Esophagus squamous epithelium (tissue), 5 donors: ENCODE measurements at regions not wholly inside any gene's neighbourhood (a gene's known extent, or its start where the extent isn't known, plus 50 kb on each side); places are given as distances from the start of the nearest gene placed in this dataset.

ENCODE experiments used
- DNase-seq: peaks from one replicate; lab custom pipeline; 2025; lab: John Stamatoyannopoulos, UW
- H3K27ac ChIP-seq, 4 donors: fragments of 200-600 bp; sonication (generic); one replicate each; pipeline ENCODE4 v1.5.1; 2016 to 2019; ENCODE audit warnings: mild to moderate bottlenecking in 1 of 4
- H3K27me3 ChIP-seq, 4 donors: fragments of 200-600 bp; sonication (generic); 1 replicate in 3 of 4; 2 replicates in 1 of 4; pipeline versions ENCODE4 v1.5.1 to v1.6.0; 2017 to 2021; ENCODE audit warnings: antibody characterized with exemption in 1 of 4
- H3K36me3 ChIP-seq, 3 donors: fragments of 200-600 bp; sonication (generic); one replicate each; pipeline ENCODE4 v1.5.1; 2016 to 2019
- H3K4me1 ChIP-seq, 3 donors: fragments of 200-600 bp; sonication (generic); one replicate each; pipeline ENCODE4 v1.5.1; 2017 to 2019
- H3K4me3 ChIP-seq, 4 donors: fragments of 200-600 bp; sonication (generic); 1 replicate in 3 of 4; 2 replicates in 1 of 4; pipeline ENCODE4 v1.5.1; 2016 to 2019; ENCODE audit warnings: mild to moderate bottlenecking in 2 of 4, moderate library complexity in 1 of 4
- H3K9me3 ChIP-seq, 3 donors: fragments of 200-600 bp; sonication (generic); one replicate each; pipeline ENCODE4 v1.5.1; 2016 to 2019
- POLR2A ChIP-seq, 4 donors: fragments of 450-650 bp; IDR thresholded peaks; one replicate each; pipeline ENCODE4 v1.6.1; 2017; ENCODE audit warnings: antibody characterized with exemption in 4 of 4, mild to moderate bottlenecking in 4 of 4, moderate library complexity in 3 of 4
- WGBS, 2 donors: methylation state at CpG; one replicate each; pipeline ENCODE4 v1.1.5; 2018; 5-methylcytosine and 5-hydroxymethylcytosine counted together
- intact Hi-C: fragments of 100-400 bp; cut with DNase I; formaldehyde crosslinking; loops from one replicate; pipeline ENCODE4 v1.15.0; 2022
- TF ChIP-seq, protein P1 (sequence below), 6 experiments: fragments of 450-650 bp in 4 of 6; fragments of 200-600 bp in 2 of 6; sonication (generic) in 2 of 6; IDR thresholded peaks; one replicate each; pipeline ENCODE4 v1.5.1; 2016 to 2019; ENCODE audit warnings: antibody characterized with exemption in 6 of 6, mild to moderate bottlenecking in 4 of 6, moderate library complexity in 4 of 6
- donor health status: DM: yes; HTN: yes; CAD: no.

DNA sequence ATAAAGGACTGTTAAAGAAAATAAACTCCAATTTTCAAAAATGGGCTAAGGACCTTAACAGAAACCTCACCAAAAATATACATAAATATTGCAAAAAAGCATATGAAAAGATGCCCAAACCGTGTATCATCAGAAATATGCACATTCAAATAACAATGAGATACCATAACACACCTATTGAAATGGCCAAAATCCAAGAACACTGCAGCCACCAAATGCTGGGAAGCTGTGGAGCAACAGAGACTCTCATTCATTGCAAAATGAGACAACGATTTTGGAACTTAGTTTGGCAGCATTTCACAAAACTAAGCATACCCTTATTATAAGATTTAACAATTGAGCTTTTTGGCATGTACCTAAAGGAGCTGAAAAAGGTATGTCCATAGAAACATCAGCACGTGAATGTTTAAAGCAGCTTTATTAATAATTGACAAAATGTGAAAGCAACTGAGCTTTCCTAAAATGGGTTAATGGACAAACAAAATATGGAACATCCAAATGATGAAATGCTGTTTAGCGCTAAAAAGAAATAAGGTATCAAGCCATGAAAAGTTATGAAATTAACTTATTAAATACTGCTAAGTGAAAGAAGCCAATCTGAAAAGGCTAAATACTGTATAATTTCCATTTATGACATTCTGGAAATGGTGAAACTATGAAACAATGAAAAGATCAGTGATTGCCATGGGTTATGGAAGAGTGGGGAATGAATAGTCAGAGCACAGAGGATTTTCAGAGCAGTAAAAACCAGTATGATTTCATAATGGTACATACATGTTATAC, 592.6 kb upstream of the ADGRB3 start:
- DNase-seq: no peak
- TF ChIP-seq, protein P1, sequence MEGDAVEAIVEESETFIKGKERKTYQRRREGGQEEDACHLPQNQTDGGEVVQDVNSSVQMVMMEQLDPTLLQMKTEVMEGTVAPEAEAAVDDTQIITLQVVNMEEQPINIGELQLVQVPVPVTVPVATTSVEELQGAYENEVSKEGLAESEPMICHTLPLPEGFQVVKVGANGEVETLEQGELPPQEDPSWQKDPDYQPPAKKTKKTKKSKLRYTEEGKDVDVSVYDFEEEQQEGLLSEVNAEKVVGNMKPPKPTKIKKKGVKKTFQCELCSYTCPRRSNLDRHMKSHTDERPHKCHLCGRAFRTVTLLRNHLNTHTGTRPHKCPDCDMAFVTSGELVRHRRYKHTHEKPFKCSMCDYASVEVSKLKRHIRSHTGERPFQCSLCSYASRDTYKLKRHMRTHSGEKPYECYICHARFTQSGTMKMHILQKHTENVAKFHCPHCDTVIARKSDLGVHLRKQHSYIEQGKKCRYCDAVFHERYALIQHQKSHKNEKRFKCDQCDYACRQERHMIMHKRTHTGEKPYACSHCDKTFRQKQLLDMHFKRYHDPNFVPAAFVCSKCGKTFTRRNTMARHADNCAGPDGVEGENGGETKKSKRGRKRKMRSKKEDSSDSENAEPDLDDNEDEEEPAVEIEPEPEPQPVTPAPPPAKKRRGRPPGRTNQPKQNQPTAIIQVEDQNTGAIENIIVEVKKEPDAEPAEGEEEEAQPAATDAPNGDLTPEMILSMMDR (IDR thresholded peaks at IDR 0.05): no peak
- TF ChIP-seq POLR2A (IDR thresholded peaks at IDR 0.05): no peak
- Histone ChIP-seq H3K4me3 (no peak overlapping the region), H3K4me1 (no peaks in the 10 kb centered on the region), H3K9me3 (peaks cover 0 to 5% (median 4%) of the 10 kb centered on the region in 3 donors), H3K27me3 (no peaks in the 10 kb centered on the region), H3K36me3 (no peaks in the 10 kb centered on the region), H3K27ac (no peak overlapping the region)
- WGBS, 2 donors: 42 to 52% methylated on average over 4 of the region's 4 CpGs
- intact Hi-C loops: no loop called here

DNA sequence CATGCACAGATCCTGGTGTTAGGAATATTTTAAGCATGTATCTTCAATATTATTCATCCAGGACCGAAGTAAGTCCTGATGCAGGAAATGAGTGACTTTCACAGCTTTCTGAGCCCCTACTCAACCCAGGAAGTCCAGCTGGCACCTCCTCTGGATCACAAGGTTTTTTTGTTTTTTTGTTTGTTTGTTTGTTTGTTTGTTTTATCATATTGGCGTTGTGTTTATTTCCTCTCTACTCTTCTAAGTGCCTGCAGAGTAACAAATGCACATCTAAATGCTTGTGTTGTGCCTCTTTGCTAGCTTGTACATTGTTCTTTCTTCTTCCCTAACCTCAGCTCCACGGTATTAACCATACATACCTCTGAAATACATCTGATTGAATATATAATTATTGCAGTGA, 594.3 kb upstream of the ADGRB3 start:
- intact Hi-C loops: no loop called here
- no peak for DNase-seq
- H3K4me1 ChIP-seq: no peaks in the 10 kb centered on the region

DNA sequence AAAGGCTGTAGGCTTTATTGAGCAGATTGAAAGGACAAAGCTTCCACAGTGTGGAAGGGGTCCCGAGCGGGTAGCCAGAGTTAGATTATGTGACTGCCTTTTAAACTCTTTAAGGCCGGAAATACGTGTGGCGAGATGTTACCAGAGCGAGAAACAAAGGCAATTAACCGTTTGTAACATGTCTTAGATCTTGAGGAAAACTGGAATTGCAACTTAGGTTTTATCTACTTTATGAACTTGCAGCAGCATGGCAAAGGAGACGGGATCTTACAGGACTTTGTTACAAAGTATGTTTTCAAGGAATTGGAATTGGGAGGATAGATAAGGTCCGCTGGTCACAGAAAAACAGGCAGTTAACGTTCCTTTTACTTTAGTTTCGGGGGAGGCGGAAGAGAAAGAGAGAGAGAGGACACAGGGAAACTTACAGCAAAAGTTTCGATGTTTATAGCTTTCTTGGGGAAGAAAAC, 594.7 kb upstream of the ADGRB3 start:
- TF ChIP-seq, protein P1 (IDR thresholded peaks at IDR 0.05): no peak
- no peak for TF ChIP-seq POLR2A (IDR thresholded peaks at IDR 0.05)
- no peaks in the 10 kb centered on the region for H3K4me1 ChIP-seq
- intact Hi-C loops: no loop called here
- 31 to 34% methylated on average over 13 of the region's 13 CpGs for WGBS, 2 donors
- H3K27me3 ChIP-seq: no peaks in the 10 kb centered on the region
- peaks cover 0 to 10% (median 0%) of the 10 kb centered on the region in 3 donors for H3K9me3 ChIP-seq
- peak overlapping the region in 1 of 4 donors; percentile 25 for H3K4me3 ChIP-seq
- H3K27ac ChIP-seq: no peak overlapping the region
- DNase-seq: no peak
- no peaks in the 10 kb centered on the region for H3K36me3 ChIP-seq

More for the DNA sequence above, 594.3 kb upstream of the ADGRB3 start:
- Histone ChIP-seq H3K36me3 (no peaks in the 10 kb centered on the region), H3K4me3 (peak overlapping the region in 1 of 4 donors; percentile 25), H3K27me3 (no peaks in the 10 kb centered on the region), H3K27ac (no peak overlapping the region), H3K9me3 (peaks cover 0 to 10% (median 0%) of the 10 kb centered on the region in 3 donors)
- WGBS, 2 donors: 37 to 38% methylated on average over 3 of the region's 3 CpGs
- TF ChIP-seq, protein P1 (IDR thresholded peaks at IDR 0.05): no peak
- TF ChIP-seq POLR2A (IDR thresholded peaks at IDR 0.05): no peak

DNA sequence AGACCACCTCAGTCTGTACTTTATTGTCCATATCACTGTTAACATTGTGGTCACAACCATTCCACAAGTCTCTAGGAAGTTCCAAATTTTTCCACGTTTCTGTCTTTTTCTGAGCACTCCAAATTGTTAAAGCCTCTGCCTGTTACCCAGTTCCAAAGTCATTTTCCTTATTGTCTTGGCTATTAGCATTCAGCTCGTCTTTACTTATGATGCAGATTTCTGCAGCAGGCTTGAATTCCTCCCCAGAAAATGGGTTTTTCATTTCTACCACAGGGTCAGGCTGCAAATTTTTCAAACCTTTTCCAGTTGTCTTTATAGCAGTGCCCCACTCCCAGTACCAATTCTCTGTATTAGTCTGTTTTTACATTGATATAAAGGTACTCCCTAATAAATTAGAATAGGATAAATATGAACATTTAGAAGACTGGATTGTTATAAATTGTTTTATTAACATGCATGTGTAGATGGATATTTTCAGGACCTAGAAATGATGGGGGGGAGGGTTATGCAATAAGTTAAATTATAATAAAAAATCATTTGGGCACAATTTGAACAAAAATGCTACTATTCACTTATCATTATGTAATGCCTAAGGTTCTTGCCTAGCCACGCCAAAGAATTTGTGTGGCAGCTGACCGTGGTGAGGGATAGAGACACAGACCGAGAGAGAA, 595.3 kb upstream of the ADGRB3 start:
- Histone ChIP-seq H3K9me3 (peaks cover 0 to 10% (median 0%) of the 10 kb centered on the region in 3 donors), H3K27me3 (no peaks in the 10 kb centered on the region), H3K4me3 (peak overlapping the region in 1 of 4 donors; percentile 25), H3K27ac (no peak overlapping the region), H3K4me1 (no peaks in the 10 kb centered on the region), H3K36me3 (no peaks in the 10 kb centered on the region)
- TF ChIP-seq, protein P1 (IDR thresholded peaks at IDR 0.05): no peak
- no peak for TF ChIP-seq POLR2A (IDR thresholded peaks at IDR 0.05)
- WGBS, 2 donors: 31 to 36% methylated on average over 4 of the region's 5 CpGs
- intact Hi-C loops: no loop called here
- no peak for DNase-seq
